HPDE6-E6E7 (cell line): ENCODE measurements at regions not wholly inside any gene's neighbourhood (a gene's known extent, or its start where the extent isn't known, plus 50 kb on each side); places are given as distances from the start of the nearest gene placed in this dataset.

ENCODE experiments used
- DNase-seq: peaks from one replicate; pipeline ENCODE4 v3.0.0; 2011; ENCODE audit warnings: missing footprints; ENCODE audit errors: extremely low spot score

DNA sequence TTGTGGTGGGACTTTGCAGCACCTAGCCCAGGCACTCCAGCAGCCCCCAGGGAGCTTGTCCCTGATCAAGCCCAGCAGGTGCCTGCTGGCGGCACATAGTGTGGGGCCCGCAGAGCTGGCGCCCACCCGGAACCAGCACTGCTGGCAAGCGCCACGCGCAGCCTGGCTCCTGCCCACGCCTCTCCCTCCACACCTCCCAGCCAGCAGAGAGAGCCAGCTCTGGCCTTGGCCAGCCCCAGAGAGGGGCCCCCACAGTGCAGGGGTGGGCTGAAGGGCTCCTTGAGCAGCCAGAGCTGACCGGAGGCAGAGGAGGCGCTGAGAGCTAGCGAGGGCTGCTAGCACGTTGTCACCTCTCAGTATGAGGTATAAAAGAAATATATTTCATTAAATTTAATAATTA, 716.5 kb upstream of the MAP3K7 start:
- no peak for DNase-seq

DNA sequence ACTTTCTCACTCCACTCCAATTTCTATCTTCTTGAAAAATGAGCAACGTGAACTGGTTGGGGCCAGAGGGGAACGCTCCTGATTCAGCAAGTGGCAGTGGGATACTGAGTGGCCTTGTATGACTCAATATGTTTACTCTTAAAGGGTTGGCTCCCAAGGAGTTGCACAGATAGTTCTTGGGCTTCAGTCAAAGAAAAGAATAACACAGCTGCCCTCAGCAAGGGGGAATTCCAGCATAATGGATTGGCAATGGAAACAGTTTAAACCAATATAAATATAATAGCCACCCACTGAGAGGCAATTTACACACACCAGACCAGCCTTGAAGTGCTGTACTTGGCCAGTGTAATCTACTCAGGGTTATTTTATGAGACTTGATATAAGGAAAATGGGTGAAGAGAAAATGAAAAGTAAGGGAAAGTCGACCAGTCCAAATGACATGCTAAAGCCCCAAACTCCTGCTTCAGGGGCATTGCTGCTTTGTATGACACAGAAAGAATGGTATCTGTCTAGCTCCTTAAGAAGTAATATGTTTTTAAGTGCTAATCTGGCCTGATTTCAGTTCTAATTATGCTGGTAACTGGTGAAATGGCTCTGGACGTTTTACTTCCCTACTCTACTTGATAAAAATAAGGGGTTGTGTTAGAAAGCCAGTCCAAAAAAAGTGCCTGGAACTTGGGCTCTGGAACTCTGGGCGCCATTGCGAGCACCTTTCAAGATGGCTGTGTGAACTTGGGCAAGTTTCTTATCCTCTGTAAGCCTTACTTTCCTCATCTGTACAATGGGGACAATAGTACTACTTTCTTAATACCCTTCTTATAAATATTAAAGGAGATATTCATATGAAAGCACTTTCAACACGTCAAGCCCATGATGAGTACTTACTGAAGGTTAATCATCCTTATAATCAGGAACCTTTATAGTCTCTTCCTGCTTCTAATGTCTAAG, 712.9 kb upstream of the MAP3K7 start:
- DNase-seq: no peak

DNA sequence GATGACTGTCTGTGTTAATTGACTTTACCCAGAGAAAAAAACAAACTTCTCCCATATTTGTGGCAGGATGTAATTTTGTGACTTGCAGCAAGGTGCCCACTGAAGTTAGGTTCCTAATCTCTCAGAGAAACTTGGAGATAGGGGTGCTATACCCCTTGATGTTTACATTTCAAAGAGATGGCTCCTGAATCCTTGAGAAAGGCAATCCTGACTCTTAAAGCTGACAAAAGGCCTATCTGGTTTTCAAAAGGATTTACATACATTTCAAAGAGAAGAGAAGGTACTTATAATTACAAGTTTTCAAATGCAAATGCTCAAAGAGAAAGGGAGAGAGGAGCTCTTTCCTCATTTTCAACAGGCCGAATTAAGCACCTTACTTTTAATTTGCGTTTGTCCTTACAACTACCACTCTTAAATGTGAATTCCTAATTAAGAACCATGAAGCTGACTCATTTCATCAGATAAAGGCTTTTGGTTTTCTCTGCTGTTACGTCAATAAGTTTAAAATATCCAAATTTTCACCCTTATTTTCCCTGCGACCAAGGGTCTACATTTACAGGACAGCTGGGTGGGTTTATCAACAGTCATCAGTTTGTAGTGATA, 711.8 kb upstream of the MAP3K7 start:
- no peak for DNase-seq

DNA sequence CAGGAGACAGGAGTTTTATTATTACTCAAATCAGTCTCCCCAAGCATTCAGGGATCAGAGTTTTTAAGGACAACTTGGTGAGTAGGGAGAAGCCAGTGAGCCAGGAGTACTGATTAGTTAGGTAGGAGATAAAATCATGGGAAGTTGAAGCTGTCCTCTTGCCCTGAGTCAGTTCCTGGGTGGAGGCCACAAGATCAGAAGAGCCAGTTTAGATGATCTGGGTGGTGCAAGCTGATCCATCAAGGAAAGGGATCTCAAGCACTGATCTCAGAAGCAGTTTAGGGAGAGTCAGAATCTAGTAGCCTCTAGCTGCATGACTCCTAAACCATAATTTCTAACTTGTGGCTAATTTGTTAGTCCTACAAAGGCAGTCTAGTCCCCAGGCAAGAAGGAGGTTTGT, 706.5 kb upstream of the MAP3K7 start:
- no peak for DNase-seq

DNA sequence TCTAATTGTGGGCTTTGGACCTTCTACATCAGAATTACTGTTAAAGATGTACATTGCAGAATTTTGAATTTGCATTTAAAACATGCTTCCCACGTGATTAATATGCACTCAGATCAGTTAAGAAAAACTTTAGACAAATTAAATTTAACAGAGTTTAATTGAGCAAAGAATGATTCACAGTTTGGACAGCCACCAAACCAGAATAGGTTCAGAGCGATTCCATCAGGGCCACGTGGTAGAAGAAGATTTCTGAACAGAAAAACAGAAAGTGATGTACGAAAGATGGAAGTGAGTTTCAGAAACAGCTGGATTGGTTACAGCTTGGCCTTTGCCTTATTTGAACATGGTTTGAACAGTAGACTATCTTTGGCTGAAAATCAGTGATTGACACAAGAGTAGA, 704.2 kb upstream of the MAP3K7 start:
- DNase-seq: no peak

DNA sequence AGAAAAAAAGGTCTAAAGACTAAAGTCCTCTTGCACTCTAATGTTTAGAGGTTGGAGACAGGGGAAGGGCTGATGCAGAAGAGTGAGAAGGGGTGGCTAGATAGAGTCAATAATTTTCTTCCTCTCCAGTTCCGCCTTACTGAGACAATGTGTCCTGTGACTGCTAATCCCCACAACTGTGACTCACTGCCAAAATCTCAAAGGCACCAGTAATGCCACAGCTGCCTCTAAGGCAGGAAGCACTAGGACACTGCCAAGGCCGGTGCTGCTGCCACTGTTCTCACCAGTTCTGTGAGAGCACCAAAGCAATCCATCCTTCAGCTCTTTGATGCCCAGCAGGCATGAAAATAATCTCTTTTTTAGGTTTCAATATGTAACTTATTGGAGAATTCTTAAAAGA, 701.9 kb upstream of the MAP3K7 start:
- no peak for DNase-seq

DNA sequence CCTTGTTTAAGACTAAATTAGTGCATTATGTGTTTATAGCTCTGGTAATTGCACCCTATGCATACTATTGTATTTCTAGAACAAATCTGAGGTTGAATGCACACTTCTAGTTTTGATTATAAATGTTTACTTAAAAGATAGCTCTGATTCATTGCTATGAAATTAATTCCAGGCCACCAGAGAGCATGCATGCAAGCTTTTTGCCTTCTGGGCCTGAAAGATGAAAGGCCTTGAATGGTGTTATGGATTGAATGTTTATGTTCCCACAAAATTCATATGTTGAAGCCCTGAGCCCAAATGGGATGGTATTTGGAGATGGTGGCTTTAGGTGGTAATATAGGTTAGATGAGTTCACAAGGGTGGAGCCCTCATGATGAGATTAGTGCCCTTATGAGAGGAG, 695.0 kb upstream of the MAP3K7 start:
- no peak for DNase-seq

DNA sequence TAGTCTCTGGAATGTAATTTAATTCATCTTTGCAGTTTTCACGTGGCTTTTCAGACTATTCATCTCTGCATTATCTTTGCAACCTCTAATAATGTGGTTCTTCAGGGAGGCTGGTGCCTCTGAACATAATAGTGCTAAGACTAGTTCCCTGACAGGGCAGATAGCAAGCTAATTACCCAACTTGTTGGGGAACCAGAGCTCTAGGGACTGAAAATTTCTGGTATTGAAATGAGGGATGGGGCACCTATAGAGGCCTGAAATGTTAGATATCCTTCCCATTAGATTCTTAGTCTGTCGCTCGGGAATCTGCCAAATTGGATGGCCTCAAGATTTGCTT, 693.6 kb upstream of the MAP3K7 start:
- no peak for DNase-seq

DNA sequence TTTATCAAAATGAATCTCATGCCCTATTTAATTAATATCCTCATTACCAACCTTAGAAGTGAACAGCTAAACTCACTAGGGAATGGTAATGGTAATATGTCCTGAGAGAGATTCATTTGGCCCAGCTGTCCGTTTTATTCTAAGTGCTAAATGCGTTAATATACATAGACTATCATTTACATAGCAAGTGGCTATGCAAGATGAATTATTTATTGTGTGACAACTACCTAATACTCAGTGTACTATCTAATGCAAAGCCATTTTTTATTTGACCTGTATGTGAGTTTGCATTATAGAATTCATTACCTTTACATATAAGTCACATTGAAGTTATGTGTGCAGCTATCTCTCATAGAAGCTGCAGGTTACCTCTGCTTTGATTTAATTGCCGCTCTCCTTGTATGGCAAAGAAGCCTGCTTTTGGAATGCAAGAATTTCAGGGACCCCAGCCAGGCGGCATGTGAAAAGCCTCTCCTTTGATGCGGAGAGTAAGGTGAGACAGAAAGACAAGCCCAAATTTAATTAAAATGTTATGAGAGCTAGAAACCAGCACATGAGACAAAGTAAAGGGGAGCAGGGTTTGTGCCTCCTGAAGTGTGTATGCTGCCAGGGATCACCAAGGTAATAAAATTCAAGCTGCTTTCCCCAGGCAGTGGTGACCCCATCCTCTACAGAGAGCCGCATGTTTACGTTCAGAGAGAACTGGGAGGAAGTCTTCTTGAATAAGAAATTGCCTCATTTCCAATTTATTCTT, 693.0 kb upstream of the MAP3K7 start:
- DNase-seq: no peak

DNA sequence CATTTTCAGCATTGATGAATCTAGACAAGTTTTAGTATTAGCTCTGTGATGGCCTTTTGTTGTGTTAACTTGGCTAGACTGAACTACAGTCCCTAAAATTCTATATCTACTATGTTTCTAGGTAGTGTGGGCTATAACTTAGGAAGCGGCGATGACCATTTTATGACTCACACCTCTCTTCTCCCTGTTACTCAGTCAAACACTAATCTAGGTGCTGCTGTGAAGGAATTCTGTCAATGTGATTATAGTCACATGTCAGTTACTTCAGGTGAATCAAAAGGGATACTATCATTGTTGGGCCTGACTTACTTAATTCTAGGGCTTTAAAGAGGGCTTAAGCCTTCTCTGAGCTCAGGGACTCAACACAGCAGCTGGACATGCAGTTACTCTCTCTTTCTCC, 691.5 kb upstream of the MAP3K7 start:
- DNase-seq: peak; percentile 33

DNA sequence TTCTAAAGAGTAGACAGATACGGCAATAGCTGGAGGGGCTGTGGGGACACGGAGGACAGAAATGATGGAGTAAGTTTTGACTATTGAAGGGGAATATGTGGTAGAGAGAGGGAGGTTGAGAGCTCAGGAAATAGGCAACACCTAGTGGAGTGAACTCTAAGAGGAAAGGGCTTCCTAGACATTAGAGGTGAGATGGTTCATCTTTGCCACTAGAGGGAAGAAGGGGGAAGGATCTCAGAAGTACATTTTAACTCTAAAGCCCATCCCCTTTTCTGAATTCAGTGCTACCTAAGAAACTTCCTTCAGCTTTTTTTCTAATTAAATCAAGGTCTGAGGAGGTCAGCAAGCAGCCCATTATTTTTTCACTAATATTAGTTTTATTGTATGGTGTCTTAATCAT, 689.4 kb upstream of the MAP3K7 start:
- peak; percentile 29 for DNase-seq

DNA sequence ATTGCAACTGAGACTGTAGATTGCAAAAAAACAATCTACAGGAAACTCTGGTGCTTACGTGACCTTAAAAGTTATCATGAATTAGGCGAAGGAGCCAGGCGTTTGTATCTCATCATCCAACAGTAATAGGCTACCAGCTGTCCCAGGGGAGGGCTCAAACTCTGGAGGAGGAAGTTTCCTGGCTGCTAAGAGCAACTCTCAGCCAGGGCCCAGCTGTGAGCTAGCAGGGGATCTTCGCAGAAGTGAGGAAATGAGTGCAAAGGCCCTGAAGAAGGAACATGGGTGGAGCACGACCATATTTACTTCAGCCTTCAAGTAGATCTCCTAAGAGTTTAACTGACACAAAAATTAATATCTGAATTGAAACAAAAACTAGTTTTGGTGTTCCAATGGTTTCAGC, 686.9 kb upstream of the MAP3K7 start:
- no peak for DNase-seq

DNA sequence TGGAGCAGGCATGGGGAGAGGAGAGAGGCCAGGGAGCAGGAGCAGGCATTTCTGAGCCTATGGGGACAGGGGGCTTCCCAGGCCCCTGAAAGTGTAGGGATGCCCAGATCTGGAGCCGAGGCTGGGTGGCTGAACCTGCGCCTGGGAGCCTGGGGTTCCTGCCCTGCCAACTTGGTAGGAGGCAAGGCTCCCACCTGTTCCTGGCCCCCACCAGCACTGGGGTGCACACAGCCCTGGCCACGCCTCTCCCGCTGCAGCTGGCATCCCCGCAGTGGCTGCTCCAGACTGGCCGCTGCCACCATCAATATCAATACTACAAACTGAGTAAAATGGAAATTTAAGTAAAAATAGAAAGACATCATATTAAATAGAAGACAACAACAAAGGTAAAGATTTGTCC, 684.9 kb upstream of the MAP3K7 start:
- DNase-seq: no peak

DNA sequence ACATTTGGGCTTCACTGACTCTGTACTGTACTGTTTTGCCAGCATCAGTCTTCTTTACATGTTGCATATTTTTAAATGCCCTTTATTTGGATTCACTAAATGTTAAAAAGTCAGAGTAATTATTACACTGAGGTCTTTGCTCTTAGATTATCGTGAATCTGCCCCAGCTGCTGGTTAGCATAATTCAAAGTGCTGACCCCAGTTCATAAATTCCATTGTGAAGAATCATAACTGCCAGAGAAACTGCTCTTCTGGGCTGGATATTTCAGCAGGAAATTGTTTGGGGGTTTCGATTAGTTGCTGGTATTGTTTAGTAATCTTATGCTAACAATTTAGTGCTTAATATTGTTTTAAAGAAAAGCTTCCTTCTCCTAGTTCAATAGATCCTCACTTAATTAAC, 682.1 kb upstream of the MAP3K7 start:
- DNase-seq: no peak

DNA sequence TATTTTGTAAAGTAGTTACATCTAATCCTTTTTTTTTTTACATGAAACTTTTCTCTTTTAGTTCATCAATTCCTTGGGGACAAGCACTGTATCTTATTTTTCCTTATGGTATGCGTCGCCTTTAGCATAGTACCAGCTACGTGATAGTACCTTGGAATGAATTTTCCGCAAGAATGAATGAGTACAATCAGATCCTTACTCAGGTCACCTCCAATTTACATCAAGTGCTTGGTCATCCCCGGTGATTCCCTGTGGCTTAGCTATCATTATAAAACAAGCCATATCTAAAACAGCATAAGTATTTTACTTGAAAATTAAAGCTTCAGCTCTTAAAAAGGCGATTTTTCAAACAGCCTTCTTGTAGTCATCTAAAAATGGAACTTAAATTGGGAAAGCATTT, 680.4 kb upstream of the MAP3K7 start:
- DNase-seq: no peak

DNA sequence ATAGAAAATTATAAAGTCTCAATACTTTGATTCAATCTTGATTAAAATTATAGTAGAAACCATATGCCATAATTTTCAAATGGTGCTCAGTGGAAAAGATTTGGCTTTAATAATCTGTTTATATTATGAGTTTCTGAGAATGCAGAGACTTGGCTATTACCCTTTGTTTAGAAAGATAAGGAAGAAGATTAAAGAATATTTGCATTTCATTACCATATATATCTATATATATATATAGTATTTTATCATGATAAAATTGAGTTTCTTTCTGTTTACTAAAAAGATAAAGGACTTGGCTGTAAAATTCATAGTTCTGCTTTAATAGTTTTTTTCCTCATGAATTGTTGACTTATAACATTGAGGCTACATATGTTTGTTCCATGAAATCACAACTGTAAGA, 679.3 kb upstream of the MAP3K7 start:
- no peak for DNase-seq

DNA sequence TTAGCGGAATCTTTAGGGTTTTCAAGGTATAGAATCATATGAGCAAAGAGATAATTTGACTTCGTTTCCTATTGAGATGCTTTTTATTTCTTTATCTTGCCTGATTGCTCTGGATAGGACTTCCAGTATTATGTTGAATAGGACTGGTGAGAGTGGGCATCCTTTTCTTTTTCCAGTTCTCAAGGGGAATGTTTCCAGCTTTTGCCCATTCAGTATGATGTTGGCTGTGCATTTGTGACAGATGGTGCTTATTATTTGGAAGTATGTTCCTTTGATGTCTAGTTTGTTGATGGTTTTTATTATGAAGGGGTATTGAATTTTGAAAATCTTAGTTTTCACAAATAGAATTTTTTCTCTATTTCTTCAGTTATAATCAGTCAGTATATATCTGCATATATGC, 656.6 kb upstream of the MAP3K7 start:
- DNase-seq: no peak

DNA sequence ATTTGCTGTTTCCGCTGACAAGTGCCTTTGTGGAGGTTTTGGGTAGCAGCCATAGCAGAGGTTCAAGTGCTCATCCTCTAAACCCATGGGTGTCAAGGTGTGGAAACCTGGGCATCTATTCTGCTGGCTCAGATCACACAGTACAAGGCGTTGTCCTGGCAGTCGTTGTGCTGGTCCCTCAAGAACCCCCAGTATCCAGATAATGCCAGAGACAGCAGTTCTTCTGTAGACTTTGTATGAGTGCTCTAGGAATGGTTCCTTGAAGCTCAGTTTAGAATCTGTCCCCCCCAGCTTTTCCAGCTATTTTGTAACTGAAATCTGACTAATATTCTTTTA, 655.7 kb upstream of the MAP3K7 start:
- DNase-seq: no peak

DNA sequence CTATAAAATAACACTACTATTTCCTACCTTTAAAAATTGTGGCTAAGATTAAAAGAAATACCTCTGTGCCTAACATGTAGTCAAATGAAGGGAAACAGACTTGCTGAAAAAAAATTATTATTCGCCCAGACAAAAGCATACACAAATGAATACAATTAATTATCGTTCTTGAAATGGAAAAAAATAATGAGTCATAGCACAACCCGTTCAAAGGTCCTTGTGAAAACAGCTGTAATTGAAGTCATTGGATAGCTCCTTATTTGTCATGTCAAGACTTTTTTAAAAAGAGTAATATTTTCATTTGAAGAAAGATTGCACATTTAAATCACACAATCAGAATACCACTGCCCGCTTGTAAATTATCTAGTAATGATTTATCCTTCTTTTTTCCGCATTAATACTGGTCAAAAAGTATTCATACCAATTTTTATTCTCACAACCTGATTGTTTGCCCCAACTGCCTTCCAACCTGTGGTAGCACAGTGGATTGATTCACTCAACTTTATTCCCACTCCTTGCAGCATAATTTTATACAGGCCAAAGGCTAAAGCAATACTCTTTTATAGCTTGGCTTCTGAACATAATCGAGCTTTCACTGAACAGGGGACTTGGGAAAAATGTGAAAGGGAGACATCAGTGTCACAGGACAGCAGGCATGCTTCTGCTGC, 655.2 kb upstream of the MAP3K7 start:
- DNase-seq: no peak

DNA sequence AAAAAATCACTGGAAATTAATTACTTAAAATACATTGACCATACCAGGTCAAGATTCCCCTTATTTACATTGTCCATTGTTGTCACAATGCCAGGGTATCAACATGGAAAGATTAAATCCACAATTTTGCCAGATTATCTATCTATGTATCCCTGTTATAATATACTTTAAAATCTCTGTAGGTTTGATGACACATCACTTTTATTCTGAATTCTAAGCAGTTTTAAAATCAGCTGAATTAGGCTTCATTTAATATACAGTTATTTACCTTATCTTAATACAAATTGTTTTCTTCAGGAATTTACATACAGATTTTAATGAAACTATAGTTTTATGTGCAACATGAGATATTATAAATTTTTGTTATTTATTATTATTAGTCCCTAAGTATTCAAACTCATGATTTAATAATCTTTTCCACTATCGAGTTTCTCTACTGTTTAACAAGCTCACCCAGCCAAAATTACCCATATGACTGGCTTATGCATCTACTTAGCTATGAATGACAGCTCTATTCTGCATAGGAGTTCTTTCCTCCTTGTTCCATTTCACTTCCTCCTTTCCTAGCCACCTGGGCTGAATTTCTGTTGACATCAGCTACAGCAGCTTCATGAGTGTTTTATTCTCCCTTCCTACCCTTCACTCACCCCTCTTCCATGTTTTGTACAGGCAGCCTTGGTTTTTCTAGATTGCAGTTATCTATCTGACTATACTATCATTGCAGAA, 654.2 kb upstream of the MAP3K7 start:
- no peak for DNase-seq

DNA sequence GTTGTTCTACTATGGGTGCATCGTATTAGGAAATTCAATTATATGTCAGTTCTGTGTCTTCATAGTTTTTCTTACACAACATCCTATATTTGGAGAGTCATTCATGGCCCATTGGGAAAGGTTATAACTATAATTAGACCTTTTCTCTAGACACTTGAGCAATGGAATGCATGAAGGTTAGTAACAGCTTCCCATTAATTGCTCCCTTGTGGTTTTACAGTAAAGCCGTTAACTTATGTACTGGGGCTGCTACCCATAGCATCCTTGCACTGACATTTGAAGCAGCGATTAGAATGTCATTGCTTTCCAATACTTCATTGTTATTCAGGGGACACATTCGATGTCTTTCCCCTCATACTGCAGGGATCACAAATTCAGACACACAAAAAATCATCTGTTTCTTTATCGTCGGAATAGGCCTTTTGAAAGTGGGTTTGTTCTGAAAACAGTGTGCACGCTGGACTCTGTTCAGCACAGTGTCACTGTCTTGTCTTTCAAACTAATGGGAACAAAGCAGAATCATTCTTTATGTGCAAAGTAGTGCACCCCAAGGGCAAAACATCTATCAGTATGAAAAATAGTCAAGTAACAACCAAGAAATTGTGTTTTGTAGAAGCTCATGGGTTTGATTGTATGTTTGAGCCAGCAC, 634.3 kb upstream of the MAP3K7 start:
- DNase-seq: no peak
